GM12891 (cell line): ENCODE measurements at regions not wholly inside any gene's neighbourhood (a gene's known extent, or its start where the extent isn't known, plus 50 kb on each side); places are given as distances from the start of the nearest gene placed in this dataset.

Source experiments
- POLR2A ChIP-seq: IDR thresholded peaks from 2 replicates; pipeline ENCODE4 v1.6.1; 2011; ENCODE audit warnings: low read depth, low read length, control low read depth
- POLR2AphosphoS5 ChIP-seq: IDR thresholded peaks from 2 replicates; pipeline ENCODE4 v1.6.1; 2011; ENCODE audit warnings: low read depth, low read length, control low read depth
- TAF1 ChIP-seq: IDR thresholded peaks from 2 replicates; pipeline ENCODE4 v1.6.1; 2011; ENCODE audit warnings: low read depth, low read length, control low read depth

DNA sequence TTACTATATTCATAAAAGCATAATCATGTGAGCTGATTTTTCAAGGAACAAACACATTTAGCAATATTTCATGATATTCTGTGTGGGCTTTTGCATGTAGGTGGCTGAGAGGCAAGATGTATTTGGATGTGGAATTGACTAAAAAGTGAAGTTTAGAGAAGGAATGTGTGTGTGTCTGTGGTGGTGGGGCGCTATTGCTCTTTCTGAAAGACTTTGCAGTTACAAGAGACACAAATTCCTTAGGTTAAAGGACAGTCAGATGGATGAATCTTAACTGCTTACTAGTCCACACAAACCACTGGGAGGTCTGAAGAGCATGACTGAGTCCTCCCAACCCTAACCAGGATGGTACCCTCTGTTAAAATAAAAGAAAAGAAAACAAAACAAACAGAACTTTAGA, 200.1 kb downstream of the SDHAF3 start:
- TF ChIP-seq POLR2A (no peak), POLR2AphosphoS5 (no peak), TAF1 (no peak)
